Lower leg skin (tissue), 4 donors: ENCODE measurements at regions not wholly inside any gene's neighbourhood (a gene's known extent, or its start where the extent isn't known, plus 50 kb on each side); places are given as distances from the start of the nearest gene placed in this dataset.

Experiments used
- DNase-seq, 2 donors: peaks; one replicate each; pipeline ENCODE4 v3.0.0-alpha.2; 2019; ENCODE audit warnings: low spot score in 2 of 2
- H3K4me3 ChIP-seq: fragments of 200-600 bp; sonication (generic); 2 replicates; pipeline ENCODE4 v1.5.1; 2017; ENCODE audit warnings: mild to moderate bottlenecking, low read depth; ENCODE audit not compliant: poor library complexity, severe bottlenecking
- CTCF ChIP-seq, 3 donors: fragments of 450-650 bp; IDR thresholded peaks; one replicate each; pipeline ENCODE4 v1.5.1; 2016; ENCODE audit warnings: antibody characterized with exemption in 3 of 3, mild to moderate bottlenecking in 3 of 3, moderate library complexity in 2 of 3
- POLR2A ChIP-seq, 2 donors: fragments of 450-650 bp; IDR thresholded peaks; one replicate each; pipeline ENCODE4 v1.6.1; 2016 to 2017; ENCODE audit warnings: antibody characterized with exemption in 2 of 2, mild to moderate bottlenecking in 1 of 2, moderate library complexity in 1 of 2
- WGBS, 2 donors: methylation state at CpG; one replicate each; pipeline ENCODE4 v1.1.5; 2018; 5-methylcytosine and 5-hydroxymethylcytosine counted together
- intact Hi-C: fragments of 100-400 bp; cut with DNase I; formaldehyde crosslinking; loops from one replicate; pipeline ENCODE4 v1.15.0; 2023; ENCODE audit warnings: low total_unique reads

GRCh38 chr18:56368066-56368465, 270.3 kb downstream of the TXNL1 start:
- TF ChIP-seq CTCF (IDR thresholded peaks at IDR 0.05), result no peak
- TF ChIP-seq POLR2A (IDR thresholded peaks at IDR 0.05), result no peak
- no peak overlapping the region for H3K4me3 ChIP-seq
- 91 to 93% methylated on average over 5 of the region's 5 CpGs for WGBS, 2 donors
- no peak for DNase-seq
- intact Hi-C loops, result no loop called here

- TF ChIP-seq POLR2A (IDR thresholded peaks at IDR 0.05), result no peak
- no peak for TF ChIP-seq CTCF (IDR thresholded peaks at IDR 0.05)
- H3K4me3 ChIP-seq, result no peak overlapping the region
- WGBS, 2 donors, result 89 to 92% methylated on average over 5 of the region's 5 CpGs
- no peak for DNase-seq
- intact Hi-C loops, result no loop called here
Measured at GRCh38 chr18:56358608-56359280, 279.6 kb downstream of the TXNL1 start.

- 75 to 80% methylated on average over 2 of the region's 2 CpGs for WGBS, 2 donors
- no peak for DNase-seq
- H3K4me3 ChIP-seq, result no peak overlapping the region
- intact Hi-C loops, result no loop called here
- no peak for TF ChIP-seq POLR2A (IDR thresholded peaks at IDR 0.05)
- no peak for TF ChIP-seq CTCF (IDR thresholded peaks at IDR 0.05)
Measured at GRCh38 chr18:56353663-56354260, 284.6 kb downstream of the TXNL1 start.

- DNase-seq, result no peak
- intact Hi-C loops, result no loop called here
- 73 to 86% methylated on average over 6 of the region's 6 CpGs for WGBS, 2 donors
- TF ChIP-seq CTCF (IDR thresholded peaks at IDR 0.05) (no peak), POLR2A (IDR thresholded peaks at IDR 0.05) (no peak)
- H3K4me3 ChIP-seq, result no peak overlapping the region
Measured at GRCh38 chr18:56351911-56352500, 286.4 kb downstream of the TXNL1 start.

- intact Hi-C loops, result no loop called here
- TF ChIP-seq CTCF (IDR thresholded peaks at IDR 0.05), result no peak
- no peak for TF ChIP-seq POLR2A (IDR thresholded peaks at IDR 0.05)
- 77 to 83% methylated on average over 4 of the region's 4 CpGs for WGBS, 2 donors
- H3K4me3 ChIP-seq, result no peak overlapping the region
- no peak for DNase-seq
Measured at GRCh38 chr18:56337507-56337906, 300.9 kb downstream of the TXNL1 start.
